ENCODE measurements at regions not wholly inside any gene's neighbourhood (a gene's known extent, or its start where the extent isn't known, plus 50 kb on each side); places are given as distances from the start of the nearest gene placed in this dataset.

DNA sequence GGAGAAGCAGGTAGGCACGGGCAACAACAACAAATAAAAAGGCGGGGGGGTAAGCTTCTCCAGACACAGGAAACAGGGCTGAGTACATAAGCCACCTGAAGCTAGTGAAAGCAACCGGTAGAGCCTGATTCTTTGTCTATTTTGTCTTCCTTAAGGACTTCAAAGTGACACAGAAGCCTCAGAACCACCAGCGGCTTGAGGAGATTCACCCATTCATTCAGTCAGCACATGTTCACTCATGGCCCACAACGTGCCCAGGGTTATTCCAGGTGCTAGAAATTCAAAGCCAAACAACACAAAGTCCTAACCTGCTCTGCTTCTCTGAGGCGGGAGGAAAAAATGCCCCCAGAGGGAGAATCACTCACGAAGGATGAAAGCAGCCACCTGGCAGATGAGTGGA lies 69.3 kb upstream of the C7orf33 start:
- H3K9ac ChIP-seq (ENCODE audit: control insufficient read depth, insufficient read depth, low read length), result no peak overlapping the region
- no peak overlapping the region for H3K4me3 ChIP-seq
- intact Hi-C loops (cut with micrococcal nuclease; ENCODE audit: unreplicated experiment), result no loop called here
- no peak overlapping the region for H3K27ac ChIP-seq (ENCODE audit: control insufficient read depth, insufficient read depth)
- no peaks in the 10 kb centered on the region for H4K20me1 ChIP-seq (ENCODE audit: control insufficient read depth, insufficient read depth)
- in situ Hi-C loops (cut with MboI), result no loop called here
- DNase-seq (ENCODE audit: low read depth, low spot score), result no peak
- ChIA-PET CTCF (interaction anchor here (1.6 kb wide), 1 partner anchor 16 kb away, joined by 6 read pairs; no protein-coding TSS in a partner anchor), RAD21 (ENCODE audit: unreplicated experiment) (no interaction called here), POLR2A (no interaction called here), SMC1A (ENCODE audit: uncharacterized antibody, unreplicated experiment) (interaction anchor here (1.3 kb wide), 1 partner anchor 17 kb away, joined by 5 read pairs; no protein-coding TSS in a partner anchor)
- BruUV-seq (replicated peaks), result no TSS peak
- no peaks in the 10 kb centered on the region; a peak in 2 of 4 replicates for H3K27me3 ChIP-seq (replicated peaks in 1 of 2; ENCODE audit: control insufficient read depth in 2 of 2, insufficient read depth in 2 of 2, low read length in 1 of 2)
- no peak for TF ChIP-seq POLR2AphosphoS5 (IDR thresholded peaks at IDR 0.05; ENCODE audit: low read length)
- TF ChIP-seq MEF2B (IDR thresholded peaks at IDR 0.05; ENCODE audit: partially characterized antibody, poor library complexity, severe bottlenecking), result no peak
- TF ChIP-seq IKZF1 (conservative IDR thresholded peaks at IDR 0.05), result no peak
- no peak for TF ChIP-seq HDAC6 (IDR thresholded peaks at IDR 0.05; ENCODE audit: unreplicated experiment)
- TF ChIP-seq RELA (IDR thresholded peaks at IDR 0.05; ENCODE audit: borderline replicate concordance, partially characterized antibody), result no peak
- WGBS (ENCODE audit: insufficient coverage, insufficient replicate concordance, low lambda C conversion rate, missing lambda C conversion rate), result 41% methylated on average over 7 of the region's 7 CpGs
- H3K36me3 ChIP-seq (ENCODE audit: control insufficient read depth in 2 of 2, insufficient read depth in 2 of 2, low read length in 1 of 2), result no peaks in the 10 kb centered on the region
- no peak for FAIRE-seq
- no peak overlapping the region for H2AFZ ChIP-seq (ENCODE audit: control insufficient read depth, low read depth, low read length)
- no peak for ATAC-seq
- no peak overlapping the region for H3K4me2 ChIP-seq (ENCODE audit: control insufficient read depth, insufficient read depth)
- no peaks in the 10 kb centered on the region; the same call in 2 of the 3 replicates for H3K9me3 ChIP-seq (replicated peaks; ENCODE audit: control insufficient read depth, insufficient read depth, low read length)
- H3K4me1 ChIP-seq (ENCODE audit: control insufficient read depth, insufficient read depth, low read length), result no peaks in the 10 kb centered on the region
- no peaks in the 10 kb centered on the region for H3K79me2 ChIP-seq (ENCODE audit: control insufficient read depth, insufficient read depth, low read length)

DNA sequence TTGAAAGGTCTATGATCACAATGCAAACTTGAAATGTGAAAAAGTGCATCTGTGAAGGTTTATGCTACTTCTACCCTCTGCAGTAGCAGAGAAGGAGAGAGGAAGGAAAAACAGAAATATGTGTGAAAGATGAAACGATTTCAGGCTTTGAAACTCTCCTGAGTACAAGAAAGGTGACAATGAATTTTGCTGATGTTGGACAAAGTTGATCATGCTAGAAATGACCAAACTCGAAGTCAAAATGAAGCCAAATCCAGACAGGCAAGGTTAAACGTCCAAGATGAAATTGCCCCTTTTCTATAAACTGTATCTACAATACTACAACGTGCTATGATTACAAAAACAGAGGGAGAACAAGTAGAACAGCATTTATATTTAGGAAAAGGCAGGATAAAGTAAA lies 67.0 kb upstream of the C7orf33 start:
- DNase-seq (ENCODE audit: low read depth, low spot score), result no peak
- no TSS peak for BruUV-seq (replicated peaks)
- H3K9me3 ChIP-seq (replicated peaks; ENCODE audit: control insufficient read depth, insufficient read depth, low read length), result no peaks in the 10 kb centered on the region; the same call in 2 of the 3 replicates
- ChIA-PET CTCF (interaction anchor here (0.9 to 1.1 kb wide), 2 partner anchors 19 to 281 kb away, joined by 3 read pairs; no protein-coding TSS in a partner anchor), RAD21 (ENCODE audit: unreplicated experiment) (no interaction called here), SMC1A (ENCODE audit: uncharacterized antibody, unreplicated experiment) (no interaction called here), POLR2A (no interaction called here)
- no peaks in the 10 kb centered on the region for H3K4me1 ChIP-seq (ENCODE audit: control insufficient read depth, insufficient read depth, low read length)
- H3K9ac ChIP-seq (ENCODE audit: control insufficient read depth, insufficient read depth, low read length), result no peak overlapping the region
- FAIRE-seq, result no peak
- H3K79me2 ChIP-seq (ENCODE audit: control insufficient read depth, insufficient read depth, low read length), result no peaks in the 10 kb centered on the region
- H3K4me2 ChIP-seq (ENCODE audit: control insufficient read depth, insufficient read depth), result no peak overlapping the region
- WGBS (ENCODE audit: insufficient coverage, insufficient replicate concordance, low lambda C conversion rate, missing lambda C conversion rate), result 3% methylated on average over 4 of the region's 4 CpGs
- no peak for ATAC-seq
- in situ Hi-C loops (cut with MboI) (no loop called here), intact Hi-C loops (cut with micrococcal nuclease; ENCODE audit: unreplicated experiment) (no loop called here)
- H2AFZ ChIP-seq (ENCODE audit: control insufficient read depth, low read depth, low read length), result no peak overlapping the region; the same call in 1 of the 2 replicates
- no peaks in the 10 kb centered on the region; a peak in 2 of 4 replicates for H3K27me3 ChIP-seq (replicated peaks in 1 of 2; ENCODE audit: control insufficient read depth in 2 of 2, insufficient read depth in 2 of 2, low read length in 1 of 2)
- no peaks in the 10 kb centered on the region for H3K36me3 ChIP-seq (ENCODE audit: control insufficient read depth in 2 of 2, insufficient read depth in 2 of 2, low read length in 1 of 2)
- H4K20me1 ChIP-seq (ENCODE audit: control insufficient read depth, insufficient read depth), result no peaks in the 10 kb centered on the region
- no peak overlapping the region for H3K27ac ChIP-seq (ENCODE audit: control insufficient read depth, insufficient read depth)
- no peak overlapping the region for H3K4me3 ChIP-seq
- TF ChIP-seq HDGF (IDR thresholded peaks at IDR 0.05) (no peak), ATF7 (IDR thresholded peaks at IDR 0.05; ENCODE audit: low read depth) (no peak), PAX8 (IDR thresholded peaks at IDR 0.05) (no peak), SMAD1 (IDR thresholded peaks at IDR 0.05; ENCODE audit: low read depth, partially characterized antibody) (no peak), MYB (IDR thresholded peaks at IDR 0.05; ENCODE audit: borderline replicate concordance, low read depth, low read length) (no peak), NFXL1 (IDR thresholded peaks at IDR 0.05; ENCODE audit: borderline replicate concordance) (no peak), PAX5 (IDR thresholded peaks at IDR 0.05; ENCODE audit: borderline replicate concordance, low read depth, low read length) (no peak), ZNF384 (IDR thresholded peaks at IDR 0.05; ENCODE audit: borderline replicate concordance, low read depth, low read length) (no peak), FOS (IDR thresholded peaks at IDR 0.05; ENCODE audit: borderline replicate concordance, extremely low read depth, insufficient read length) (no peak)
- TF ChIP-seq, protein P1, sequence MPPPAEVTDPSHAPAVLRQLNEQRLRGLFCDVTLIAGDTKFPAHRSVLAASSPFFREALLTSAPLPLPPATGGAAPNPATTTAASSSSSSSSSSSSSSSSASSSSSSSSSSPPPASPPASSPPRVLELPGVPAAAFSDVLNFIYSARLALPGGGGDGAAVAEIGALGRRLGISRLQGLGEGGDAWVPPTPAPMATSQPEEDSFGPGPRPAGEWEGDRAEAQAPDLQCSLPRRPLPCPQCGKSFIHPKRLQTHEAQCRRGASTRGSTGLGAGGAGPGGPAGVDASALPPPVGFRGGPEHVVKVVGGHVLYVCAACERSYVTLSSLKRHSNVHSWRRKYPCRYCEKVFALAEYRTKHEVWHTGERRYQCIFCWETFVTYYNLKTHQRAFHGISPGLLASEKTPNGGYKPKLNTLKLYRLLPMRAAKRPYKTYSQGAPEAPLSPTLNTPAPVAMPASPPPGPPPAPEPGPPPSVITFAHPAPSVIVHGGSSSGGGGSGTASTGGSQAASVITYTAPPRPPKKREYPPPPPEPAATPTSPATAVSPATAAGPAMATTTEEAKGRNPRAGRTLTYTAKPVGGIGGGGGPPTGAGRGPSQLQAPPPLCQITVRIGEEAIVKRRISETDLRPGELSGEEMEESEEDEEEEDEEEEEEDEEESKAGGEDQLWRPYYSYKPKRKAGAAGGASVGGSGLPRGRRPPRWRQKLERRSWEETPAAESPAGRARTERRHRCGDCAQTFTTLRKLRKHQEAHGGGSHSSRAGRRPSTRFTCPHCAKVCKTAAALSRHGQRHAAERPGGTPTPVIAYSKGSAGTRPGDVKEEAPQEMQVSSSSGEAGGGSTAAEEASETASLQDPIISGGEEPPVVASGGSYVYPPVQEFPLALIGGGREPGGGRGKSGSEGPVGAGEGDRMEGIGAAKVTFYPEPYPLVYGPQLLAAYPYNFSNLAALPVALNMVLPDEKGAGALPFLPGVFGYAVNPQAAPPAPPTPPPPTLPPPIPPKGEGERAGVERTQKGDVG (CRISPR knock-in tag; IDR thresholded peaks at IDR 0.05), result no peak

Data from GM12878 (cell line).